Uterus (tissue), 3 donors: ENCODE measurements at regions not wholly inside any gene's neighbourhood (a gene's known extent, or its start where the extent isn't known, plus 50 kb on each side); places are given as distances from the start of the nearest gene placed in this dataset.

Experiments used
- DNase-seq, 2 donors: peaks; one replicate each; pipeline ENCODE4 v3.0.0-alpha.2; 2019 to 2020
- H3K27ac ChIP-seq, 2 donors: fragments of 200-600 bp; sonication (generic); 1 replicate in 1 of 2; 2 replicates in 1 of 2; pipeline ENCODE4 v1.5.1; 2016 to 2018
- H3K27me3 ChIP-seq, 2 donors: fragments of 200-600 bp; sonication (generic); one replicate each; pipeline ENCODE4 v1.5.1; 2018 to 2019; ENCODE audit warnings: control low read depth in 1 of 2
- H3K36me3 ChIP-seq, 2 donors: fragments of 200-600 bp; sonication (generic); one replicate each; pipeline ENCODE4 v1.5.1; 2019; ENCODE audit warnings: control low read depth in 1 of 2
- H3K4me1 ChIP-seq, 2 donors: fragments of 200-600 bp; sonication (generic); one replicate each; pipeline ENCODE4 v1.5.1; 2018 to 2019; ENCODE audit warnings: control low read depth in 1 of 2
- H3K4me3 ChIP-seq, 2 donors: fragments of 200-600 bp; sonication (generic); 1 replicate in 1 of 2; 2 replicates in 1 of 2; pipeline ENCODE4 v1.5.1; 2018 to 2019; ENCODE audit warnings: mild to moderate bottlenecking in 1 of 2
- H3K9me3 ChIP-seq, 2 donors: fragments of 200-600 bp; sonication (generic); one replicate each; pipeline ENCODE4 v1.5.1; 2019; ENCODE audit warnings: control low read depth in 1 of 2
- POLR2A ChIP-seq, 2 donors: fragments of 450-650 bp; IDR thresholded peaks; one replicate each; pipeline ENCODE4 v1.6.1; 2016; ENCODE audit warnings: antibody characterized with exemption in 2 of 2, mild to moderate bottlenecking in 1 of 2, moderate library complexity in 1 of 2
- intact Hi-C: fragments of 100-400 bp; cut with DNase I; formaldehyde crosslinking; loops from one replicate; pipeline ENCODE4 v1.15.1; 2023; ENCODE audit warnings: low total_unique reads
- TF ChIP-seq, protein P1 (sequence below), 4 experiments: fragments of 200-600 bp in 2 of 4; fragments of 450-650 bp in 2 of 4; sonication (generic) in 2 of 4; IDR thresholded peaks; one replicate each; pipeline ENCODE4 v1.5.1; 2016 to 2019; ENCODE audit warnings: antibody characterized with exemption in 4 of 4, mild to moderate bottlenecking in 2 of 4, moderate library complexity in 1 of 4
- donor health status: DM: yes; HTN: yes; CAD: no.

DNA sequence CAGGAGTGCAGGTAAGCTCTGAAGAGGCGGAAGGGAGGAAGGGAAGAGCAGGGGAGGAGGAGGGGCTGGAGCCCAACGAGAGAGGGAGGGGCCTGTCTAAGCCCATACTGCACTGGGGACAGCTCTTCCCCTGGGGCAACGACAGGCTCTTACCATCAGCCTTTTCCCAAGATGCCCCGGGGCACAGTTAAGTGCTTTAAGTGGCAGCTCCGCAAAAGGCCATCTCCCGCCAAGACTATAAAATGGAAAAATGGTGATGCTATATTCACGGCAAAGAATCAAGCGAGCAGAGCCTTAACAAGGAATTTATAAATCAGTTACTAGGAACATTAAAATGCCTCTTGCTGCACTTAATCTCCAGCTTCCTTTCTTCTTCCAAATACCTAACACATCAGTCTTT lies 110.2 kb upstream of the NLRP1 start:
- Histone ChIP-seq H3K9me3 (no peaks in the 10 kb centered on the region), H3K4me3 (no peak overlapping the region), H3K36me3 (no peaks in the 10 kb centered on the region), H3K27me3 (no peaks in the 10 kb centered on the region), H3K27ac (no peak overlapping the region), H3K4me1 (no peaks in the 10 kb centered on the region)
- DNase-seq, result no peak
- intact Hi-C loops, result no loop called here
- TF ChIP-seq, protein P1, sequence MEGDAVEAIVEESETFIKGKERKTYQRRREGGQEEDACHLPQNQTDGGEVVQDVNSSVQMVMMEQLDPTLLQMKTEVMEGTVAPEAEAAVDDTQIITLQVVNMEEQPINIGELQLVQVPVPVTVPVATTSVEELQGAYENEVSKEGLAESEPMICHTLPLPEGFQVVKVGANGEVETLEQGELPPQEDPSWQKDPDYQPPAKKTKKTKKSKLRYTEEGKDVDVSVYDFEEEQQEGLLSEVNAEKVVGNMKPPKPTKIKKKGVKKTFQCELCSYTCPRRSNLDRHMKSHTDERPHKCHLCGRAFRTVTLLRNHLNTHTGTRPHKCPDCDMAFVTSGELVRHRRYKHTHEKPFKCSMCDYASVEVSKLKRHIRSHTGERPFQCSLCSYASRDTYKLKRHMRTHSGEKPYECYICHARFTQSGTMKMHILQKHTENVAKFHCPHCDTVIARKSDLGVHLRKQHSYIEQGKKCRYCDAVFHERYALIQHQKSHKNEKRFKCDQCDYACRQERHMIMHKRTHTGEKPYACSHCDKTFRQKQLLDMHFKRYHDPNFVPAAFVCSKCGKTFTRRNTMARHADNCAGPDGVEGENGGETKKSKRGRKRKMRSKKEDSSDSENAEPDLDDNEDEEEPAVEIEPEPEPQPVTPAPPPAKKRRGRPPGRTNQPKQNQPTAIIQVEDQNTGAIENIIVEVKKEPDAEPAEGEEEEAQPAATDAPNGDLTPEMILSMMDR (IDR thresholded peaks at IDR 0.05), result no peak
- no peak for TF ChIP-seq POLR2A (IDR thresholded peaks at IDR 0.05)

DNA sequence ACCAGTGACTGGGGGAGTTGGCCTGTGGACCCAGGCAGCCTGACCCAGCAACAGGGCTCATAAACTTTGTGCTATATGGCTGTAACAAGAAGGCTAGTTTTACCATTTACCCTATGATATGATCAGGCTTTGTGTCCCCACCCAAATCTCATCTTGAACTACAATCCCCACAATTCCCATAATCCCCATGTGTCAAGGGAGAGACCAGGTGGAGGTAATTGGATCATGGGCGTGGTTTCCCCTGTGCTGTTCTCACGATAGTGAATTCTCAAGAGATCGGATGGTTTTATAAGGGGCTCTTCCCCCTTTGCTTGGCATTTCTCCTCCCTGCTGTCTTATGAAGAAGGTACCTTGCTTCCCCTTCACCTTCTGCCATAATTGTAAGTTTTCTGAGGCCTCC lies 111.2 kb upstream of the NLRP1 start:
- Histone ChIP-seq H3K27me3 (no peaks in the 10 kb centered on the region), H3K9me3 (no peaks in the 10 kb centered on the region), H3K4me1 (no peaks in the 10 kb centered on the region), H3K36me3 (no peaks in the 10 kb centered on the region), H3K4me3 (no peak overlapping the region), H3K27ac (no peak overlapping the region)
- intact Hi-C loops, result no loop called here
- TF ChIP-seq, protein P1 (IDR thresholded peaks at IDR 0.05), result no peak
- no peak for TF ChIP-seq POLR2A (IDR thresholded peaks at IDR 0.05)
- no peak for DNase-seq

- intact Hi-C loops, result no loop called here
- H3K36me3 ChIP-seq, result no peaks in the 10 kb centered on the region
- H3K4me1 ChIP-seq, result no peaks in the 10 kb centered on the region
- TF ChIP-seq, protein P1 (IDR thresholded peaks at IDR 0.05), result no peak
- no peak for TF ChIP-seq POLR2A (IDR thresholded peaks at IDR 0.05)
- H3K4me3 ChIP-seq, result no peak overlapping the region
- DNase-seq, result no peak
- no peaks in the 10 kb centered on the region for H3K9me3 ChIP-seq
- no peaks in the 10 kb centered on the region for H3K27me3 ChIP-seq
- H3K27ac ChIP-seq, result no peak overlapping the region
Observed at GRCh38 chr17:5698959-5699358, 114.7 kb upstream of the NLRP1 start.

DNA sequence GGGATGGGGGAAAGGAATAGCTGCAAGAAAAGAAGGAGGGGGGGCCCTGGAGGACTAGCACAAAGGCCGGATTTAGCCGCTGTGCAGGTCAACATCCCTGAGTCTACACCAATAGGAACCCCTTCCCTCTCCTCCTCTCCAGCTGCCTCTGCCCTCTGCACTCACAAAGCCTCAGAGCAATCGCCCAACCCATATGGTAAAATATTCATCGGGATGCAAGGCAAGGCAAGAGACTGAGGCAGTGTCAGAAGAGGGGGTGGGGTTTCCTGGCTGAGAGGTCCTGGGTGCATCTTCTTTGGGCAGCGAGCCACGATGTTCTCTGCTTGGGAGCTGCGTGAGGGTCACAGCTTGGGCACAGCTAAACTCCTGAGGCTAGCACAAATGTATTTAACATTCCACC lies 115.5 kb upstream of the NLRP1 start:
- no peaks in the 10 kb centered on the region for H3K36me3 ChIP-seq
- no peak overlapping the region for H3K27ac ChIP-seq
- intact Hi-C loops, result no loop called here
- no peak for DNase-seq
- H3K27me3 ChIP-seq, result no peaks in the 10 kb centered on the region
- H3K4me3 ChIP-seq, result no peak overlapping the region
- TF ChIP-seq, protein P1 (IDR thresholded peaks at IDR 0.05), result no peak
- TF ChIP-seq POLR2A (IDR thresholded peaks at IDR 0.05), result no peak
- no peaks in the 10 kb centered on the region for H3K4me1 ChIP-seq
- H3K9me3 ChIP-seq, result no peaks in the 10 kb centered on the region

DNA sequence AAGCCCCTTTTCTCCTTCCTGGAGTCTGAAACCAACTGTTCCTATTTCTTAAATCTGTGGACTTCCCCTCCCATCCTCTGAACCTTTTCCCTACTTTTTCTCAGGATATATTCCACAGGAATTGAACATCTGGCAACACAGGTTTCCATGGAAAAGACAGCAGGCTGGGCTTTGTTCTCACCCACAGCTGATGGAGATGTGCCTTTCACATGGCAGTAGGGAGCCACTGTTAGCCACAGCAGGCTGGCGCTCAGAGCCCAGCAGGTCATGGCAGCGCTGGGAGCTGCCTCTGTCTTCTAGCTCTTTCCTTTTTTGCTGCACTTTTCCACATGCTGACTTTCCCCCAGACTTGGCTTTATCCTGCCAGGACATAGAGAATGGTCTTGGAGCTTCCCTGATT lies 116.4 kb upstream of the NLRP1 start:
- no peak for TF ChIP-seq POLR2A (IDR thresholded peaks at IDR 0.05)
- TF ChIP-seq, protein P1 (IDR thresholded peaks at IDR 0.05), result no peak
- intact Hi-C loops, result no loop called here
- Histone ChIP-seq H3K9me3 (no peaks in the 10 kb centered on the region), H3K27ac (no peak overlapping the region), H3K4me1 (no peaks in the 10 kb centered on the region), H3K27me3 (no peaks in the 10 kb centered on the region), H3K36me3 (no peaks in the 10 kb centered on the region), H3K4me3 (no peak overlapping the region)
- no peak for DNase-seq
